ENCODE measurements at regions not wholly inside any gene's neighbourhood (a gene's known extent, or its start where the extent isn't known, plus 50 kb on each side); places are given as distances from the start of the nearest gene placed in this dataset.

DNA sequence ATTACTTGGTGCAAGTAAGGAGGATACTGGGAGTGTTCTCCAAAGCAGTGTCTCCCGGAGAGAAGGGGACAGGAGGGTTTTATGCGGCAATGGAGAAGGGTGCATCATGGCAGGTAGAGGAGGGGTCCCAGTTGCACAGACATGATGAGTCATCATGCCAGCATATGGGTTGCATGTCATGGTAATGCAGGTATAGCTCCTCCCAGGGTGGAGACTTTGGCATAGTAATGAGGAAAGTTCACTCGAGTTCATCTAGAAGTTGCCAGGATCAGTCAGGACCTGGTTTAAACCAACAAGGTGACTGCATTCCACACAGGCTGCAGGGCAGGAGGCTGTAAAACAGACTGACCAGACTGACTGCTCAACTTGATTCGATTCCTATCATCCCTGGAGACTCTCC is 355.7 kb upstream of the DUSP10 start:
- DNase-seq, result no peak

GRCh38 chr1:222096883-222097282 is 355.0 kb upstream of the DUSP10 start:
- DNase-seq, result no peak

- DNase-seq, result no peak
Measured at GRCh38 chr1:222096476-222096772, 354.5 kb upstream of the DUSP10 start.

- peak; percentile 68 for DNase-seq
Measured at GRCh38 chr1:222095606-222096475, 354.0 kb upstream of the DUSP10 start.

DNA sequence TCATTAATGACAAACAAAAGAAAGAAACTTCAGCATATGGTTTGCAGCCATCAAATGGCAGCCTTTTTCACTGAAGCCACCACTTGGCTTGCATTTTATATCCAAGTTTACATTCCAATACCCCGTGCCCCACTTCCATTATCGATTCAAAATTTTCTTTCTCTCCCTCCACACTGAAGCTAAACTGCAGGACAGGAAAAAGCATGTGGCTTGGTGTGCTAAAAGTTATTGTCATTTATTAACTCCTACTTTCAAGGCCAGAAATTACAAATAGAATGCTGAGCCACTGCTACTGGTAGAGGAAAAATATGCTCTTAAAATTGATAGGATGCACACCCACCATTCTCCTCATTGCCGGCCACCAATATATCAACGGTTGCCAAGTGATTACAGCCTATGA is 351.6 kb upstream of the DUSP10 start:
- DNase-seq, result no peak

GRCh38 chr1:222090103-222090502 is 348.2 kb upstream of the DUSP10 start:
- no peak for DNase-seq

- DNase-seq, result no peak
Measured at GRCh38 chr1:222087221-222087920, 345.5 kb upstream of the DUSP10 start.

DNA sequence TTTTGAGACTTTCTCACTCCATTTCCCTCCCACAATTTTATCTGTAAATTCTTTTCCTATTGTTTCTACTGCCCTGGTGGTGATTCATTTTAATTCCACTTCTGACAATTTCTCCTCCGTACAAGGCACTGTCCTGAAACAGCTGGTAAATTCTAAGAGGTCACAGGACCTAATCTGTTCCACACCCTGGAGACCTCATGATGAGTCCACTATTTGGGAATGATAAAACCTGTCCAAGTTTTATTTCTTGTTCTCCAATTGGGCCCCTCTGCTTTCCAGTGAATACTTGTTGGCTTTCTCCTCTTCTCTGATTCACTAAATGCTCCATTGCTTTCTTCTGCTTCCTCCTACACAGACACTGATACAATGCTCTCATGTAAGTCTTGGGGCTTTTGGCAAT is 343.1 kb upstream of the DUSP10 start:
- DNase-seq, result no peak

GRCh38 chr1:222084048-222084447 is 342.2 kb upstream of the DUSP10 start:
- no peak for DNase-seq

DNA sequence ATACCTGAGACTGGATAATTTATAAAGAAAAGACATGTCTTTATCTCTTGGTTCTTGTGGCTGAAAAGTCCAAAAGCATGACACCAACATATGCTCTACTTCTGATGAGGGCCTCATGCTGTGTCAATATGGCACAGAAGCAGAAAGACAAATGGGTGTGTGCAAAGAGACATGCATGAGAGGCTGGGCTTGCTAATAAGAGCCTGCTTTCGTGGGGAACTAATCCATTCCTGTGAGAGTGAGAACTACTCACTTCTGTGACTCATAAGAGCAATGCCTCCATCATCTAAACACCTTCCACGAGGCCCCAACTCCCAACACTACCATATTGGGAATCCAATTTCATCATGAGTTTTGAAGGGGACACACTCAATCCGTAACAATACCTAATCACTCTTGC is 340.0 kb upstream of the DUSP10 start:
- DNase-seq, result no peak

GRCh38 chr1:222079566-222079965 is 337.7 kb upstream of the DUSP10 start:
- no peak for DNase-seq

- no peak for DNase-seq
Measured at GRCh38 chr1:222077206-222077605, 335.3 kb upstream of the DUSP10 start.

- DNase-seq, result no peak
Measured at GRCh38 chr1:222074317-222074716, 332.4 kb upstream of the DUSP10 start.

- DNase-seq, result no peak
Measured at GRCh38 chr1:222073307-222073995, 331.6 kb upstream of the DUSP10 start.

DNA sequence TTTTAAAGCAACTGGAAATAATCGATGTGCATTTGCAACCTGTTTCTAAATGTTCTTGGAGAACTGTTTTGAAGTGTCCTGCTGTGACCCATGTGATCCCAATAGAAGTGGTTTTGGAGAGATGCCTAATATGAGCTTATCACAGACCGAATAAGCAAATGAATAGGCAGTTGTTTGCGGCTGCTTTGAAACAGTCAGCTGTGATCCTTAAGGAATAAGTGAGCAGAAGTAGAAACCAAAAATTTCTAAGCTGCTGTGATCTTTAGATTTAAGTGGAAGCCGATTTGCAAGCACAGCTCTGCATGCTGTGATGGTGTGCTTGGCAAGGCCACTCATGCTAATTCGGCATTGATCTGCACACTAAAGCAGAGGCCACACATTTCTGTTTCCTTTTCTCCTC is 329.5 kb upstream of the DUSP10 start:
- no peak for DNase-seq

DNA sequence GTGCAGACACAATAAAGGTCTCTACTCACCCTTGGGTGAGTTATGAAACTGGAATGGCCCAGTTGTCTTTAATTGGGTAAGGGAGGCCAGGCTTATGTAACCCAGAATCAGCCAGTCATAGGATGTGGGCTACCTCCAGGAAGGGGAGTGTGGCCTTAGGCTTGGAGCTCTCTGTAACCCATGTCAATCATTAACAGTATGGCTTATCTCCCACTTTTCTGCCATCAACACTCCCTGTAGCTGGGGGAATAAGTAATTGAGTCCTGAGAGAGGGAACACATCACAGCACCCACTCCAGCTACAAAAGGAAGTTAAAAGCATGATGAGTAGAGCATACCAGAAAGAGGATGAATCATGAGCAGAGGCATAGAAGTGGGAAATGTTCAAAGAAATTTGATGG is 327.0 kb upstream of the DUSP10 start:
- no peak for DNase-seq

- DNase-seq, result no peak
Measured at GRCh38 chr1:222068101-222068500, 326.2 kb upstream of the DUSP10 start.

- DNase-seq, result no peak
Measured at GRCh38 chr1:222066539-222066938, 324.6 kb upstream of the DUSP10 start.

GRCh38 chr1:222065234-222065633 is 323.3 kb upstream of the DUSP10 start:
- no peak for DNase-seq

DNA sequence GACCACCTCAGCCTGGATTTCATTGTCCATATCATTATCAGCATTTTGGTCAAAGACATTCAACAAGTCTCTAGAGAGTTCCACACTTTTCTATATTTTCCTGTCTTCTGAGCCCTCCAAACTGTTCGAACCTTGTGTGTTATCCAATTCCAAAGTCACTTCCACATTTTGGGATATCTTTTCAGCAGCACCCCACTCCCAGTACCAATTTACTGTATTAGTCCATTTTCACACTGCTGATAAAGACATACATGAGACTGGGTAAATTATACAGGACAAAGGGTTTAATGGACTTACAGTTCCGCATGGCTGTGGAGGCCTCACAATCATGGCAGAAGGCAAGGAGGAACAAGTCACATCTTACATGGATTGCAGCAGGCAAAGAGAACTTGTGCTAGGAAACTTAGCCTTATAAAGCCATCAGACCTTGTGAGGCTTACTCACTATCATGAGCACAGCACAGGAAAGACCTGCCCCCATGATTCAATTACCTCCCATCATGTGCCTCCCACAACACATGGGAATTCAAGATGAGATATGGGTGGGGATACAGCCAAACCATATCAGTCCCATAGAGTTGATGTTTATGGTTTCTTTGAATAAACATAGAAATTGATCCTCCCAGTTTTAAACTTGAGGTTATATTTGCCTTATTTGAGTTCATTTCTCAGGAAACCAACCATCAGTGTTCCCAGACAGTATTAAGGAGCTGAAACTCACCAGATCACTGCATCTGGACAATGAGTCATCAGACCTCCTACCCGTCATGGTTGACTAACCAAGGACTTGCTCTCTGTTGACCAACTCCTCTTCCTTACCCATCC is 322.7 kb upstream of the DUSP10 start:
- no peak for DNase-seq

DNA sequence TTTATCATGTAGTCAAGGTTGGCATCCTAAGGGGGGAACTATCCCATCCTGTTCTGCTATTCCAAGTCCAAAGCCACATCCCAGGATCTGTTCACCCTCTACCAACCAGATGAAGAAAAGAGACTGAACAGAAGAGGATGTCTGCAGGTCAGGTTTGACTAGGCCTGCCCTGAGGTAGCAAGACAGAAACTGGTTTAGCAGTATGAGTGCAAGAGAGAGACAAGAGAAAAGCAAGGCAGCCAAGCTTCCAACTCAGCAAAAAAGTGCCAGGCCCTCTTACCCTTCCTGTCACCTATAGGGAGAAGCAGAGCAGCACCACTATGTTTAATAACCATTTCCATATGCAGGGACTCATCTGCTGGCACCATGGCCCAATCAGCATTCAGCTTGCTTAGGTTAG is 320.8 kb upstream of the DUSP10 start:
- DNase-seq, result no peak

GRCh38 chr1:222061711-222062359 is 319.9 kb upstream of the DUSP10 start:
- DNase-seq, result no peak

Data from activated CD4-positive, alpha-beta T cell treated with anti-CD3 and anti-CD28 coated beads for 48 hours (primary cell).